K562 (cell line): ENCODE measurements at regions not wholly inside any gene's neighbourhood (a gene's known extent, or its start where the extent isn't known, plus 50 kb on each side); places are given as distances from the start of the nearest gene placed in this dataset.

Experiments used
- HDAC1 ChIP-seq, 2 experiments: fragments of 450-650 bp; IDR thresholded peaks; 2 replicates each; pipeline ENCODE4 v1.6.1; 2016 to 2017; ENCODE audit warnings: inconsistent platforms in 1 of 2, mild to moderate bottlenecking in 1 of 2, moderate library complexity in 1 of 2
- MAZ ChIP-seq, 2 experiments: fragments of 450-650 bp in 1 of 2; sonication (generic) in 1 of 2; formaldehyde crosslinking; IDR thresholded peaks in 1 of 2; conservative IDR thresholded peaks in 1 of 2; 2 replicates each; pipeline versions ENCODE4 v1.4.0 to v1.5.0; 2020; ENCODE audit warnings: mild to moderate bottlenecking in 1 of 2, missing genetic modification reagents in 1 of 2

DNA sequence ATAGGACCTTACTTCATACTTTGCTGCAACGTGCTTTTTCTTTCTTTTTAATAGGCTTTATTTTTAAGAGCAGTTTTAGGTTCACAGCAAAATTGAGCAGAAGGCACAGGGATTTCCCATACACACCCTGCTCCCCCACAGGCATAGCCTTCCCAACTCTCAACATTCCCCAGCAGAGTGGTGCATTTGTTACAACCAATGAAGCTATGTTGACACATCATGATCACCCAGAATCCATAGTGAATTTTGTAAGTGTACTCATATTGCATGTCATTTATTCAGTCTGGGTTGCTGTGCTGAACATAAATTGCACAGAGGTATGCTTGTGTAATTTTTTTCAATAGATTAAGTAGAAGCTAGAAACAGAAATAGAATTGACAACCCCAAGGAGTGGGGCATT, 327.3 kb downstream of the INHBA start:
- TF ChIP-seq MAZ (CRISPR knock-in tag; conservative IDR thresholded peaks at IDR 0.05 in 1 of 2, IDR thresholded peaks at IDR 0.05 in 1 of 2) (no peak), HDAC1 (IDR thresholded peaks at IDR 0.05) (no peak)
